Endothelial cell of umbilical vein (primary cell): ENCODE measurements at regions not wholly inside any gene's neighbourhood (a gene's known extent, or its start where the extent isn't known, plus 50 kb on each side); places are given as distances from the start of the nearest gene placed in this dataset.

Experiments used
- BruUV-seq: library from RNA; stranded (reverse); fragments of 400-500 nt; replicated peaks from 2 replicates; lab custom pipeline; 2021; lab: Mats Ljungman, UMichigan
- CTCF ChIA-PET: fragments of 300-600, 350-600 bp; sonication (Branson Sonifier 250); formaldehyde crosslinking; loops from one replicate; lab custom pipeline; 2021; ENCODE audit warnings: antibody characterized with exemption, inconsistent platforms; lab: Charles Lee
- POLR2A ChIA-PET: fragments of 300-600, 350-600 bp; sonication (Branson Sonifier 250); formaldehyde crosslinking; loops from one replicate; lab custom pipeline; 2021; ENCODE audit warnings: antibody characterized with exemption, inconsistent platforms; lab: Charles Lee
- DNase-seq: peaks from one replicate; pipeline ENCODE4 v3.0.0-alpha.2; 2011; ENCODE audit warnings: low read depth, low spot score
- FAIRE-seq: peaks from 2 replicates; lab custom pipeline; 2011; peaks lifted over from hg19 to GRCh38; lab: Jason Lieb, UNC
- H2AFZ ChIP-seq: 2 replicates; pipeline ENCODE4 v1.6.0; 2012; ENCODE audit warnings: low read depth, low read length, control low read depth, inconsistent platforms
- H3K27ac ChIP-seq: 2 replicates; pipeline ENCODE4 v1.5.1; 2011; ENCODE audit warnings: low read depth, mild to moderate bottlenecking, control low read depth, low read length, moderate library complexity; ENCODE audit not compliant: insufficient read depth
- H3K27me3 ChIP-seq, 2 experiments: 2 replicates each; pipeline versions ENCODE4 v1.6.0 to v1.6.1; 2011; ENCODE audit warnings: low read length in 2 of 2, mixed read lengths in 1 of 2; ENCODE audit not compliant: control insufficient read depth in 2 of 2, insufficient read depth in 2 of 2
- H3K36me3 ChIP-seq, 2 experiments: 2 replicates in 1 of 2; 3 replicates in 1 of 2; pipeline ENCODE4 v1.5.1; 2011; ENCODE audit warnings: low read length in 2 of 2, mild to moderate bottlenecking in 1 of 2, moderate library complexity in 1 of 2; ENCODE audit not compliant: control insufficient read depth in 2 of 2, insufficient read depth in 2 of 2; ENCODE audit errors: extremely low read depth in 1 of 2
- H3K4me1 ChIP-seq: 3 replicates; pipeline ENCODE4 v1.5.1; 2011; ENCODE audit warnings: mild to moderate bottlenecking, low read length; ENCODE audit not compliant: control insufficient read depth, insufficient read depth; ENCODE audit errors: extremely low read depth
- H3K4me2 ChIP-seq: 2 replicates; pipeline ENCODE4 v1.6.1; 2011; ENCODE audit warnings: low read length, control low read depth, mixed read lengths; ENCODE audit not compliant: insufficient read depth
- H3K4me3 ChIP-seq, 3 experiments: fragments of 200-600 bp in 1 of 3; sonication (generic), shearing (Covaris generic) in 1 of 3; replicated peaks in 1 of 3; 2 replicates each; pipeline ENCODE4 v1.5.1; 2011 to 2016; ENCODE audit warnings: control low read depth in 3 of 3, low read length in 3 of 3, mild to moderate bottlenecking in 2 of 3, inconsistent platforms in 1 of 3, low read depth in 1 of 3, moderate library complexity in 1 of 3; ENCODE audit not compliant: insufficient read depth in 1 of 3
- H3K79me2 ChIP-seq: 2 replicates; pipeline ENCODE4 v1.6.0; 2012; ENCODE audit warnings: low read length, inconsistent platforms; ENCODE audit not compliant: control insufficient read depth, insufficient read depth
- H3K9ac ChIP-seq: replicated peaks from 2 replicates; pipeline ENCODE3; 2011; ENCODE audit warnings: low read length, control low read depth; ENCODE audit not compliant: insufficient read depth; ENCODE audit errors: extremely low read depth
- H3K9me1 ChIP-seq: replicated peaks from 3 replicates; pipeline ENCODE4 v1.6.0; 2011; ENCODE audit warnings: mild to moderate bottlenecking, low read length; ENCODE audit not compliant: control insufficient read depth, insufficient read depth; ENCODE audit errors: extremely low read depth
- H3K9me3 ChIP-seq: replicated peaks from 2 replicates; pipeline ENCODE4 v1.5.1; 2012; ENCODE audit warnings: low read length, inconsistent platforms; ENCODE audit not compliant: control insufficient read depth, insufficient read depth
- H4K20me1 ChIP-seq: replicated peaks from 2 replicates; pipeline ENCODE3; 2011; ENCODE audit warnings: mild to moderate bottlenecking, low read length; ENCODE audit not compliant: control insufficient read depth, insufficient read depth; ENCODE audit errors: extremely low read depth
- CTCF ChIP-seq, 2 donors: IDR thresholded peaks; 1 replicate in 1 of 2; 2 replicates in 1 of 2; pipeline ENCODE4 v1.5.1; 2011; ENCODE audit warnings: low read length in 2 of 2, mild to moderate bottlenecking in 2 of 2, moderate library complexity in 2 of 2, control low read depth in 1 of 2, inconsistent platforms in 1 of 2, low read depth in 1 of 2; ENCODE audit not compliant: insufficient read depth in 1 of 2; ENCODE audit errors: extremely low read depth in 1 of 2
- EZH2 ChIP-seq: IDR thresholded peaks from 2 replicates; pipeline ENCODE4 v1.6.1; 2012; ENCODE audit warnings: borderline replicate concordance, low read depth, mild to moderate bottlenecking, moderate library complexity, low read length, inconsistent platforms; ENCODE audit not compliant: severe bottlenecking
- FOS ChIP-seq: IDR thresholded peaks from 2 replicates; pipeline ENCODE4 v1.6.1; 2011; ENCODE audit warnings: mild to moderate bottlenecking, low read length, moderate library complexity, borderline replicate concordance; ENCODE audit not compliant: insufficient read depth
- GATA2 ChIP-seq: IDR thresholded peaks from 2 replicates; pipeline ENCODE4 v1.7.0; 2011; ENCODE audit warnings: low read depth, mild to moderate bottlenecking, moderate library complexity, mixed read lengths, low read length; ENCODE audit not compliant: insufficient read length, insufficient read depth
- JUN ChIP-seq: IDR thresholded peaks from 2 replicates; pipeline ENCODE4 v1.6.1; 2011; ENCODE audit warnings: borderline replicate concordance, low read depth; ENCODE audit not compliant: insufficient read length, insufficient read depth
- MYC ChIP-seq: IDR thresholded peaks from one replicate; pipeline ENCODE4 v1.6.1; 2011; ENCODE audit warnings: mild to moderate bottlenecking, low read depth, low read length
- POLR2A ChIP-seq: IDR thresholded peaks from 2 replicates; pipeline ENCODE4 v1.6.1; 2012; ENCODE audit warnings: low read depth, mild to moderate bottlenecking, control low read depth, low read length
- POLR2AphosphoS5 ChIP-seq: IDR thresholded peaks from 2 replicates; pipeline ENCODE4 v1.6.1; 2012; ENCODE audit warnings: low read depth, mild to moderate bottlenecking, control low read depth, low read length, moderate library complexity; ENCODE audit not compliant: insufficient read depth
- dilution Hi-C: fragments of 300-500 bp; cut with MboI; formaldehyde crosslinking; loops from one replicate; pipeline ENCODE4 v1.15.0; 2019; ENCODE audit warnings: low sequenced_read_pairs; ENCODE audit not compliant: extremely low pct_ligation_motif_present
- intact Hi-C: fragments of 100-400 bp; cut with micrococcal nuclease; formaldehyde crosslinking; loops from one replicate; pipeline ENCODE4 v1.10.0; 2022
- TF ChIP-seq, protein P1 (sequence below): IDR thresholded peaks from 2 replicates; pipeline ENCODE4 v1.6.1; 2011; ENCODE audit not compliant: insufficient read depth, insufficient read length

GRCh38 chrX:39000802-39001201, 199.5 kb downstream of the MID1IP1 start:
- no peaks in the 10 kb centered on the region for H4K20me1 ChIP-seq
- FAIRE-seq (no peak), DNase-seq (no peak)
- ChIA-PET POLR2A (no interaction called here), CTCF (no interaction called here)
- H3K36me3 ChIP-seq = no peaks in the 10 kb centered on the region
- no peak overlapping the region for H3K4me3 ChIP-seq
- H3K27me3 ChIP-seq = no peaks in the 10 kb centered on the region
- no peak overlapping the region for H3K4me2 ChIP-seq
- TF ChIP-seq MYC = no peak
- H3K9me1 ChIP-seq = no peaks in the 10 kb centered on the region
- no peak overlapping the region for H3K27ac ChIP-seq
- dilution Hi-C loops (no loop called here), intact Hi-C loops (no loop called here)
- H3K79me2 ChIP-seq = no peaks in the 10 kb centered on the region
- H3K4me1 ChIP-seq = no peaks in the 10 kb centered on the region
- H3K9me3 ChIP-seq = no peaks in the 10 kb centered on the region
- H3K9ac ChIP-seq = no peak overlapping the region
- no peak overlapping the region for H2AFZ ChIP-seq
- no TSS peak for BruUV-seq

DNA sequence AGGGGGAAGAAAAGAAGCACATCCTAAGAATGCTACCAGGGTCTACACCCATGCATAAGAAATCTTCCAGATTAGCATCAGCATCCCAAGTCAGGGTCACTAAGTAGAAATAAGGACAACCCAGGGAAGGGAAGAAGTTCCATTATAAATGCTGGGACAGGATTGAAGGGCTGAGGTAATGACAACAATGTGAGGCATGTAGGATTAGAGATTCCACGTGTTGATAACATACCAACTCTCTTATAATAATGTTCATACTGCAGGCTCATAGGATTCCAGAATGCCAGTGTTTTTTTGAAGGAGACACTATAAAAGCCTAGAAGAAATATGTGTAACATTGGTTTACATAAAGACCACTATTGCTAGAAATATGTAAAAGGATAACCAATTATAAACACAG, 201.2 kb downstream of the MID1IP1 start:
- ChIA-PET POLR2A (no interaction called here), CTCF (no interaction called here)
- Histone ChIP-seq H3K9me3 (no peaks in the 10 kb centered on the region), H3K36me3 (no peaks in the 10 kb centered on the region), H3K4me3 (no peak overlapping the region), H3K79me2 (no peaks in the 10 kb centered on the region), H4K20me1 (no peaks in the 10 kb centered on the region), H2AFZ (no peak overlapping the region), H3K9me1 (no peaks in the 10 kb centered on the region), H3K27ac (no peak overlapping the region), H3K27me3 (no peaks in the 10 kb centered on the region), H3K4me1 (no peaks in the 10 kb centered on the region), H3K4me2 (no peak overlapping the region), H3K9ac (no peak overlapping the region)
- TF ChIP-seq, protein P1, sequence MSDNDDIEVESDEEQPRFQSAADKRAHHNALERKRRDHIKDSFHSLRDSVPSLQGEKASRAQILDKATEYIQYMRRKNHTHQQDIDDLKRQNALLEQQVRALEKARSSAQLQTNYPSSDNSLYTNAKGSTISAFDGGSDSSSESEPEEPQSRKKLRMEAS = no peak
- TF ChIP-seq POLR2AphosphoS5 (no peak), JUN (no peak), CTCF (IDR thresholded peaks at IDR 0.05; ENCODE audit: extremely low read depth in 1 of 2, insufficient read depth in 1 of 2, low read depth in 1 of 2, low read length in 2 of 2) (no peak), EZH2 (no peak), MYC (no peak), GATA2 (no peak), POLR2A (no peak), FOS (no peak)
- no TSS peak for BruUV-seq
- no peak for FAIRE-seq
- dilution Hi-C loops = no loop called here
- no peak for DNase-seq
- intact Hi-C loops = no loop called here
